Effector memory CD4-positive, alpha-beta T cell (primary cell): ENCODE measurements at regions not wholly inside any gene's neighbourhood (a gene's known extent, or its start where the extent isn't known, plus 50 kb on each side); places are given as distances from the start of the nearest gene placed in this dataset.

ENCODE experiments used
- DNase-seq, 3 donors: peaks; one replicate each; pipeline ENCODE4 v3.0.0-alpha.2; 2020
- H3K27ac ChIP-seq: 2 replicates; pipeline ENCODE4 v1.7.0; 2013; ENCODE audit warnings: mild to moderate bottlenecking, low read length, moderate library complexity; ENCODE audit not compliant: insufficient read depth, poor library complexity, severe bottlenecking
- H3K27me3 ChIP-seq: replicated peaks from 2 replicates; pipeline ENCODE4 v1.7.0; 2013; ENCODE audit warnings: mild to moderate bottlenecking, low read length; ENCODE audit not compliant: insufficient read depth, control insufficient read depth, poor library complexity, severe bottlenecking
- H3K36me3 ChIP-seq: 2 replicates; pipeline ENCODE4 v1.7.0; 2013; ENCODE audit warnings: mild to moderate bottlenecking, low read length, moderate library complexity; ENCODE audit not compliant: control insufficient read depth, insufficient read depth
- H3K4me1 ChIP-seq: 2 replicates; pipeline ENCODE4 v1.7.0; 2013; ENCODE audit warnings: low read length, mild to moderate bottlenecking; ENCODE audit not compliant: control insufficient read depth, insufficient read depth, poor library complexity, severe bottlenecking
- H3K4me3 ChIP-seq: 2 replicates; pipeline ENCODE4 v1.7.0; 2013; ENCODE audit warnings: low read length, low read depth, mild to moderate bottlenecking; ENCODE audit not compliant: insufficient read depth, poor library complexity, severe bottlenecking
- H3K9me3 ChIP-seq: 2 replicates; pipeline ENCODE4 v1.7.0; 2013; ENCODE audit warnings: mild to moderate bottlenecking, low read length, moderate library complexity; ENCODE audit not compliant: control insufficient read depth

GRCh38 chr6:164303102-164303964 is 888.8 kb downstream of the QKI start:
- no peaks in the 10 kb centered on the region for H3K9me3 ChIP-seq
- no peak for DNase-seq
- no peaks in the 10 kb centered on the region for H3K36me3 ChIP-seq
- H3K27me3 ChIP-seq = no peaks in the 10 kb centered on the region
- H3K27ac ChIP-seq = no peak overlapping the region
- no peak overlapping the region for H3K4me3 ChIP-seq
- H3K4me1 ChIP-seq = no peaks in the 10 kb centered on the region

- Histone ChIP-seq H3K9me3 (no peaks in the 10 kb centered on the region), H3K27me3 (no peaks in the 10 kb centered on the region), H3K4me3 (no peak overlapping the region), H3K27ac (no peak overlapping the region), H3K36me3 (no peaks in the 10 kb centered on the region), H3K4me1 (no peaks in the 10 kb centered on the region)
- DNase-seq = no peak
Observed at GRCh38 chr6:164296411-164296810, 881.9 kb downstream of the QKI start.

- no peaks in the 10 kb centered on the region for H3K36me3 ChIP-seq
- H3K27me3 ChIP-seq = no peaks in the 10 kb centered on the region
- no peak overlapping the region for H3K27ac ChIP-seq
- H3K4me3 ChIP-seq = no peak overlapping the region
- no peaks in the 10 kb centered on the region for H3K4me1 ChIP-seq
- no peaks in the 10 kb centered on the region for H3K9me3 ChIP-seq
- no peak for DNase-seq
Observed at GRCh38 chr6:164294047-164294784, 879.7 kb downstream of the QKI start.

GRCh38 chr6:164291224-164291623 is 876.7 kb downstream of the QKI start:
- Histone ChIP-seq H3K36me3 (no peaks in the 10 kb centered on the region), H3K9me3 (no peaks in the 10 kb centered on the region), H3K27me3 (no peaks in the 10 kb centered on the region), H3K4me3 (no peak overlapping the region), H3K27ac (no peak overlapping the region), H3K4me1 (no peaks in the 10 kb centered on the region)
- DNase-seq = no peak

GRCh38 chr6:164290101-164290500 is 875.6 kb downstream of the QKI start:
- Histone ChIP-seq H3K4me3 (no peak overlapping the region), H3K9me3 (no peaks in the 10 kb centered on the region), H3K4me1 (no peaks in the 10 kb centered on the region), H3K36me3 (no peaks in the 10 kb centered on the region), H3K27me3 (no peaks in the 10 kb centered on the region), H3K27ac (no peak overlapping the region)
- no peak for DNase-seq

- no peaks in the 10 kb centered on the region for H3K36me3 ChIP-seq
- no peaks in the 10 kb centered on the region for H3K27me3 ChIP-seq
- no peak overlapping the region for H3K4me3 ChIP-seq
- H3K27ac ChIP-seq = no peak overlapping the region
- H3K9me3 ChIP-seq = no peaks in the 10 kb centered on the region
- no peaks in the 10 kb centered on the region for H3K4me1 ChIP-seq
- no peak for DNase-seq
Observed at GRCh38 chr6:164286011-164286410, 871.5 kb downstream of the QKI start.

GRCh38 chr6:164283574-164283973 is 869.1 kb downstream of the QKI start:
- Histone ChIP-seq H3K27me3 (no peaks in the 10 kb centered on the region), H3K4me3 (no peak overlapping the region), H3K9me3 (no peaks in the 10 kb centered on the region), H3K27ac (no peak overlapping the region), H3K4me1 (no peaks in the 10 kb centered on the region), H3K36me3 (no peaks in the 10 kb centered on the region)
- no peak for DNase-seq

GRCh38 chr6:164276211-164276610 is 861.7 kb downstream of the QKI start:
- H3K36me3 ChIP-seq = no peaks in the 10 kb centered on the region
- no peaks in the 10 kb centered on the region for H3K9me3 ChIP-seq
- no peaks in the 10 kb centered on the region for H3K27me3 ChIP-seq
- H3K4me3 ChIP-seq = no peak overlapping the region
- DNase-seq = no peak
- H3K4me1 ChIP-seq = no peaks in the 10 kb centered on the region
- H3K27ac ChIP-seq = no peak overlapping the region

GRCh38 chr6:164275773-164276172 is 861.3 kb downstream of the QKI start:
- DNase-seq = no peak
- Histone ChIP-seq H3K27ac (no peak overlapping the region), H3K4me1 (no peaks in the 10 kb centered on the region), H3K27me3 (no peaks in the 10 kb centered on the region), H3K36me3 (no peaks in the 10 kb centered on the region), H3K4me3 (no peak overlapping the region), H3K9me3 (no peaks in the 10 kb centered on the region)

- H3K27ac ChIP-seq = no peak overlapping the region
Observed at GRCh38 chr6:164274493-164274892, 860.0 kb downstream of the QKI start.

More at GRCh38 chr6:164274493-164274892, 860.0 kb downstream of the QKI start:
- no peak for DNase-seq
- H3K36me3 ChIP-seq = no peaks in the 10 kb centered on the region
- H3K4me3 ChIP-seq = no peak overlapping the region
- no peaks in the 10 kb centered on the region for H3K27me3 ChIP-seq
- H3K9me3 ChIP-seq = no peaks in the 10 kb centered on the region
- H3K4me1 ChIP-seq = no peaks in the 10 kb centered on the region
